ENCODE measurements at regions not wholly inside any gene's neighbourhood (a gene's known extent, or its start where the extent isn't known, plus 50 kb on each side); places are given as distances from the start of the nearest gene placed in this dataset.

GRCh38 chr5:116842514-116842961 is 267.9 kb upstream of the SEMA6A start:
- DNase-seq (ENCODE audit: low read depth), result no peak

DNA sequence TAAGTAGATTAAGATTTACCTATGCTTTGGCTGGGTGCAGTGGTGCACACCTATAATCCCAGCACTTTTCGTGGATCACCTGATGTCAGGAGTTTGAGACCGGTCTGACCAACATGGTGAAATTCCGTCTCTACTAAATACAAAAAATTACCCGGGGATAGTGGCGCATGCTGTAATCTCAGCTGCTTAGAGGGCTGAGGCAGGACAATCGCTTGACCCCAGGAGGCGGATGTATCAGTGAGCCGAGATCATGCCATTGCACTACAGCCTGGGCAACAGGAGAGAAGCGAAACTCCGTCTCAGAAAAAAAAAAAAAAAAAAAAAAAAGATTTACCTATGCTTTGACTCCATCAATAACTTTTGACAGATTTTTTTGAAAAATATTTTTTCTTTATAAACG is 267.1 kb upstream of the SEMA6A start:
- no peak for DNase-seq (ENCODE audit: low read depth)

DNA sequence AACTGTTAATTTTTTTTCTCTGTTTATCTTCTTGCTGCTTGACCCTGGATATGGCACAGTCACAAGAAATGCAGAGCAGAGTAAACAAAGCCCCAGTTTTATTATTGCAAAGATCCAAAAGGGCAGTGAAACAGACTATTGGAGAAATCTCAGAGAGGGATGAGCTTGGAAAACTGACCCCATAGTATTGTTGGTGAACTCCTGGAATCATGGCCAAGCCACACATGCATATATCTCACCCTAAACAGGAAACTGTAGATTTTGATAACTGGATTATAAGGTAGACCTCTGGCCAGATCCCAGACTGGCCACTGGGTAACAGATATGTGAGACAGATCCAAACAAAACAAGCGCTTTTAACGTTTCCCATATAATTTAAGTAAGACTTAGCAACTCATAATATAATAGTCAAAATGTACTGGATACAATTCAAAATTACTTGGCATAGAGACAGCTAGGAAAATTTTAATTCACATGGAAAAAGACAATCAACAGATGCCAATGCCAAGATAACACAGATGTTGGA is 263.5 kb upstream of the SEMA6A start:
- no peak for DNase-seq (ENCODE audit: low read depth)

DNA sequence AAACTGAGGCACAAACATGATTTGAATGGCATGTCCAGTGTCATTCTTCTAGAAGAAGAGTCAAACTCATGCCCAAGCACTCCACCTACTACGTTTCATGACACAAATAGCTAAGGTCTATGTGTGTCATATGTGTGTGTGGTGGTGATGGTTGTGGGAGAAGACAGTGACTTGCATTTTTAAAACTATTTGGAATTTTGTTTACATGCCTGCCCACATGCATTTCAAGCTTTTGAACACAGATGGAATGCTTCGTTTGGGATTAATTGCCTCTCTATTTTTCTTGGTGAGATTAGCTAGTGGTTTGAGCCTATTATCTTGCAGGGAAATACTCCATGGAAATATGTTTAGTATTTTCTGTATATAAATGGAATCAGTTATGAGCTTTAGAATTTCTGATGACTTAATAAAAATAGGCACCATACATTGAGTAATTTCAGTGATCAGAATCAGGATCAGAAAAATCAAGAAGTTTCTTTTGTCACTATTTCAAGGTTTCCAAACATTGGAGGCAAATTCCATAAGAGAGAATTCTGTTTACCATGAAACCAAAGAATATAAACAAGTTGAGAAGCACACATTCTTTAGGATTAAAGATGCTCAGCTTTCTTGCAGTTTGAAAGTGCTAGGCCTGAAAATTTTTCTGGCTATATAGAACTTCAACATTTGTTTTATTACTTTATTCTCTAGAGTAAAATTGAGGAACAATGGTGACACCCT is 260.3 kb upstream of the SEMA6A start:
- DNase-seq (ENCODE audit: low read depth), result no peak

DNA sequence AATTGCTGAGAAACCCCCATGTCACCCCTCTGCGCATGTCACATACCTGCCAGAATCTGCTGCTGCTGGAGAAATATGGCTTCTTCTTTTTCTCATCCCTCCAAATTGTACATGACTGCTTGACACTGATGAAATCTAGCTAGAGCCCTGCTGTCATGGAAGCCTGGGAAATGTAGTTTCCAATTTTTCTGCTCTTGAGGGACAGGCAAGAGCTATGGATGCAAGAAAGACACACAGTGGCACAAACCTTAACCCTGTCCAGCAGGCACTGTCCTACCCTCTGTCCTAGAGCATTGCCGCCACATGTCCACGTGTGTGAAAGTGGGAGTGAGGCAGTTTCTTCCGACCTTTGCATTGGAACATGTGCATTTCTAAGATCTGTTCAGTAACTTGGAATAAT is 255.5 kb upstream of the SEMA6A start:
- DNase-seq (ENCODE audit: low read depth), result no peak

GRCh38 chr5:116827078-116827477 is 252.5 kb upstream of the SEMA6A start:
- no peak for DNase-seq (ENCODE audit: low read depth)

GRCh38 chr5:116825486-116825885 is 250.9 kb upstream of the SEMA6A start:
- no peak for DNase-seq (ENCODE audit: low read depth)

DNA sequence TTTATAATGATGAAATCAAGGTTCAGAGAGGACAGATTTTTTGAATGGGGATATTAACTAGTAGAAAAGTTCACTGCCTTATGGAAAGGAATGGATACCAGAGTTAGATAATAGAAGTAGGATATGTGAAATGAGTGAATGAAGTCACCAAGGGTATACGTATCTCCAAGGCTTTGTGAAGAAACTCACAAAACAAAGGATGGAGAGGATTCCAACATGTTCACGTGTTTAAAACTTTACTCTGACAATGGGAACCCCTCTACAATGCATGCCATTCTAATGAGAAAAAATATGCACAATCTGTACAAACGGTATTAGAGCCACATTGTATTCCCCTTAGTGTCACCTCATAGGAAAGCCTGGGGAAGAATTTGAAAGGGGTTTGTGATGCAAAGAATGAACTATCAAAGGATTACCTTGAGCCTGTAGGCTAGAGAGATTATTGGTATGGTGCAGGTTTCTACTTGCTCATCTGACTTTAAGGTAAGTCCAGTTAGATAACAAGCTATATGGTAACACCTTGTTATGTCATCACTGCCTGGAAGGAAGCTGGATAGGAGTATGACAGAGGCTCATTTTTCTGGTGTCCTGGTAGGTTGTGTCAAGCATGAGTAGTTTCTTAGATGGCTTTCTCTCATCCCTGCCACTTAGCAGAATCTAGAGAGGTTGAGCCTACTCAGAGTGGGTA is 250.3 kb upstream of the SEMA6A start:
- no peak for DNase-seq (ENCODE audit: low read depth)

GRCh38 chr5:116814626-116815385 is 240.2 kb upstream of the SEMA6A start:
- no peak for DNase-seq (ENCODE audit: low read depth)

DNA sequence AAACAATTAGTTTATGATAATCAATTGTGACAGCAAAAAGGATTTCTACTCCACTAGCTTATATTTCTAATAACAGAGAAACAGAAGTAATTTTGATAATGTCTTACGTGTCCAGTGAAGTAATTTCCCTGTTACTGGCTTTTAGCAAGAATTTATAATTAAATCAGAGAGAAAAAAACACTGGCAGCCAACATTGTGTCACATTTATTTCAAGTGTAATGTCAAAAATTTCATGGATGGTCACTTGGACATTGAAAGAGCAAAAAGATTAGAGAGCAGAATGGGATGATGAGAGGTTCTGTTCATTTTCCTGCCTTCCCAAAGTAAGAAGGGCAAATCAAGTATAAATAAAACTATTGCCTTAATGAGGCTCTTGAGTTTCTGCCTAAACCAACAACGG is 239.3 kb upstream of the SEMA6A start:
- no peak for DNase-seq (ENCODE audit: low read depth)

DNA sequence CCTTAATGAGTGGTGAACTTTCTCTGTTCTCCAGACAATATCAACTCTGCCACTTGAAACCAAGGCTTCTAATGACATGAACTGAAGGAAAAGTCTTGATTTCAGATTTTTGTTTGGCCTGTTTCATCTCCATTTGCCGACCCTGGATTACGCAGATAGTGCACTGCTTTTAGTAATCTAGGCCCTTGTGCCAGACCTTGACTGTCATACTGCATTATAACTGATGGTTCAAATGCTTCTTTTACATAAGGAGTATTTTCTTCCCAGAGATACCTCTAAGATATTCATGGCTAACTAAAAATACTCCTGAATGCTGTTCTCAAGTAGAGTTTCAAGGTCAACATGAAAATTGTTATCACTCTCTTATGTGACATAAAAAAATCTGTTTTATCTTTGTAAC is 238.7 kb upstream of the SEMA6A start:
- no peak for DNase-seq (ENCODE audit: low read depth)

GRCh38 chr5:116810951-116811350 is 236.3 kb upstream of the SEMA6A start:
- no peak for DNase-seq (ENCODE audit: low read depth)

DNA sequence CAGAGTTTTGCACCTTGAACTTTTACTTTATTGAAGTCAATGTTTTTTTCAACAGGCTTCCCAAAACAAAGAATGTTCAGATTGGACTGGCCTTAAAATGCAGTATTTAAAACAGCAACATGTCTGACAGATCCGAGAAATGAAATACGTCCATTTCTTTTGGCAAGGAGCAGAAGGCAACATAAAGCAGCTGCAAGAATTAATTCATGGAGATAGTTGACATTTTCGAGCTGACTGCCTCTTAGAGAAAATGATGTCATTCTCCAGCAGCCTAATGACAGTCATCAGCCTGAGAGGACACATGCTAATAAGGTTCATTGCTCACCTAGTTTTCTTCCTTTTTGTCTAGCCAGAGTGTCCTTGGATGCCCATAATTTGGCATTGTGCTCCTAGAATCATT is 232.2 kb upstream of the SEMA6A start:
- no peak for DNase-seq (ENCODE audit: low read depth)

GRCh38 chr5:116799401-116799800 is 224.8 kb upstream of the SEMA6A start:
- no peak for DNase-seq (ENCODE audit: low read depth)

DNA sequence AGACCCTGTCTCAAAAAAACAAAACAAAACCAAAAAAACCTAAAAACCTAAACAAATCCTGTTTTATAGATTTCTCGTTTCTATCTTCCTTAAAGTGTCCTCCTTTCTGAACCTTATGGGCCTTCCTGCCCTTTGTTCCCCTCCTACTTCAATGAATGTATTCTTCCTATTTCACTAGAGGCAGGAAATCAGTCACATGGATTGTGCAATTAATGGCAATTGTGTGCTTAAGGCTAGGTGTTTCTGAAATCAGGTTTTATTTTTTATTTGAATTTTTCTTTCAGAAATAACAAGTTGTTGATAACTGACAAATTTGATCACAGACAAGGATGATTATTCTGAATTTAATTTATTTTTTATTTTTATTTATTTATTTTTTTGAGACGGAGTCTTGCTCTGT is 220.6 kb upstream of the SEMA6A start:
- DNase-seq (ENCODE audit: low read depth), result no peak

- no peak for DNase-seq (ENCODE audit: low read depth)
Observed at GRCh38 chr5:116789522-116789921, 214.9 kb upstream of the SEMA6A start.

GRCh38 chr5:116788851-116789403 is 214.3 kb upstream of the SEMA6A start:
- DNase-seq (ENCODE audit: low read depth), result no peak

GRCh38 chr5:116787570-116787969 is 212.9 kb upstream of the SEMA6A start:
- DNase-seq (ENCODE audit: low read depth), result no peak

- no peak for DNase-seq (ENCODE audit: low read depth)
Observed at GRCh38 chr5:116785106-116785505, 210.5 kb upstream of the SEMA6A start.

GRCh38 chr5:116779846-116780245 is 205.2 kb upstream of the SEMA6A start:
- no peak for DNase-seq (ENCODE audit: low read depth)

- DNase-seq (ENCODE audit: low read depth), result no peak
Observed at GRCh38 chr5:116778651-116779280, 204.1 kb upstream of the SEMA6A start.

- no peak for DNase-seq (ENCODE audit: low read depth)
Observed at GRCh38 chr5:116778032-116778431, 203.4 kb upstream of the SEMA6A start.
